ENCODE measurements at regions not wholly inside any gene's neighbourhood (a gene's known extent, or its start where the extent isn't known, plus 50 kb on each side); places are given as distances from the start of the nearest gene placed in this dataset.

- TF ChIP-seq REST (IDR thresholded peaks at IDR 0.05; ENCODE audit: low read depth) (no peak), EZH2 (IDR thresholded peaks at IDR 0.05) (no peak), ELF1 (IDR thresholded peaks at IDR 0.05; ENCODE audit: borderline replicate concordance, low read depth) (no peak)
Measured at GRCh38 chr2:104431701-104432121, 422.2 kb upstream of the POU3F3 start (continued).

DNA sequence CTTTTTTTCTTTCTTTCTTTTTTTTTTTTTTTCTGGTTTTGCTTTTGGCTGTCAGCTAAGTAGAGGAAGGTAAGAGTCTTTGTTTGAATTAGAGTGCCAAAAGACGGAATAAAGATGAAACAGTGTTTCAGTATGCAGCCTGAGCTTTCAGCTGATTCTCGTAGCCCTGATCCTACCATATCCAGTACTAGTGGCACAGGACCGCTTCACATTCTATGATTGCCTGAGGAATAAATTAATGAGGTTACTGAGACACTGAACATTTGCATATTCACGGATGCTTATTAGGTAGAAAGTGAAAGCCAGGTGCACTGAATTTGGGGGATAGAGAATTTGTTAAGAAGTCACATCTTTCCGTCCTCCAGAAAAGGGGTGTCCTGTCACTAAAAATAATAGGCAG lies 421.5 kb upstream of the POU3F3 start:
- H3K9ac ChIP-seq (ENCODE audit: low read length) = no peak overlapping the region
- no peak for DNase-seq (ENCODE audit: low read depth, low spot score)
- H3K4me3 ChIP-seq (replicated peaks in 1 of 2; ENCODE audit: low read depth in 1 of 2, low read length in 2 of 2) = no peak overlapping the region
- H3K27me3 ChIP-seq (ENCODE audit: insufficient read depth, low read length) = no peaks in the 10 kb centered on the region
- no peak for ATAC-seq
- BruUV-seq (replicated peaks) = no TSS peak
- no peak overlapping the region for H3K27ac ChIP-seq (ENCODE audit: low read depth, low read length)
- intact Hi-C loops (cut with micrococcal nuclease) = no loop called here
- RAD21 ChIA-PET (ENCODE audit: low non-redundant PET in 1 of 2, low total read pairs in 2 of 2, uncharacterized antibody in 2 of 2, unreplicated experiment in 2 of 2) = no interaction called here
- no peak overlapping the region for H2AFZ ChIP-seq (ENCODE audit: low read depth, low read length, poor library complexity, severe bottlenecking)
- H3K79me2 ChIP-seq (ENCODE audit: insufficient read depth, low read length) = no peaks in the 10 kb centered on the region
- POLR2A ChIA-PET = no interaction called here
- peaks cover 5 to 10% of the 10 kb centered on the region in 2 experiments; a peak in 2 of 4 replicates for H3K9me3 ChIP-seq (ENCODE audit: control insufficient read depth in 1 of 2, insufficient read depth in 1 of 2, low read depth in 1 of 2, low read length in 2 of 2)
- no peaks in the 10 kb centered on the region for H3K36me3 ChIP-seq (ENCODE audit: control insufficient read depth in 1 of 2, insufficient read depth in 2 of 2, low read length in 2 of 2)
- no peak for TF ChIP-seq REST (IDR thresholded peaks at IDR 0.05; ENCODE audit: low read depth)
- TF ChIP-seq ZNF274 (IDR thresholded peaks at IDR 0.05; ENCODE audit: low read depth, low read length) = no peak
- H3K4me1 ChIP-seq (ENCODE audit: control insufficient read depth in 1 of 2, insufficient read depth in 2 of 2, low read length in 2 of 2) = no peaks in the 10 kb centered on the region
- H3K4me2 ChIP-seq (ENCODE audit: low read length) = no peak overlapping the region
- CTCF ChIA-PET = no interaction called here
- H3K9me2 ChIP-seq (ENCODE audit: insufficient read depth) = no peaks in the 10 kb centered on the region
- H4K20me1 ChIP-seq (ENCODE audit: insufficient read depth) = no peaks in the 10 kb centered on the region
